Jurkat, Clone E6-1 (cell line): ENCODE measurements at regions not wholly inside any gene's neighbourhood (a gene's known extent, or its start where the extent isn't known, plus 50 kb on each side); places are given as distances from the start of the nearest gene placed in this dataset.
"Not testable (repeated sequence)": the region's sequence is repeated elsewhere in the genome, so short reads cannot be mapped to it uniquely, and the experiment has no call there.

ENCODE experiments used
- DNase-seq: peaks from one replicate; pipeline ENCODE4 v3.0.0-alpha.2; 2011; ENCODE audit warnings: low read depth, low spot score
- H3K4me3 ChIP-seq: 2 replicates; pipeline ENCODE4 v1.5.1; 2011; ENCODE audit warnings: mild to moderate bottlenecking, low read length, control low read depth, moderate library complexity

DNA sequence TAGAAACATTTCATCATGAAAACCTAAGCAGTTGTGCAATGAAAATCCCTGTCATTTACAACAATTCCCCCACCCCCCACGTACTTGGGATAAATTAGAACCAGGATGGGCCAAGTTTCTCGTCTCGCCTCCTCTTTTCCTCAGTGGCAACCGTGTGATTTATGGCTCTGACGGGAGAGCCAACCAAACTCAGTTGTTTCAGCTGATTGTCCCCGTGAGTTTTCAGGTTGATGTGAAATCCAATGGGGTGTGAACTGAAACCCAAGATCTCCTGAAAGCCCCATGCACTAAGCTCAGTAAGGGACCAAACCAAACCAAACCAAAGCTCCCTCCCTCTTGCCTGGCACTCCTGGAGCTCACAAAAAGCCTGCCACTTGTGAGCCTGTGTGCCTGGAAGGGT lies 138.7 kb upstream of the SLC24A2 start:
- H3K4me3 ChIP-seq: no peak overlapping the region
- no peak for DNase-seq

- H3K4me3 ChIP-seq: no peak overlapping the region
- DNase-seq: no peak
These were observed 137.9 kb upstream of the SLC24A2 start for GRCh38 chr9:19926774-19927173.

- peak; percentile 68 for DNase-seq
- peak overlapping the region; percentile 3; the same call in 1 of the 2 replicates for H3K4me3 ChIP-seq
These were observed 137.1 kb upstream of the SLC24A2 start for GRCh38 chr9:19925674-19926503.

DNA sequence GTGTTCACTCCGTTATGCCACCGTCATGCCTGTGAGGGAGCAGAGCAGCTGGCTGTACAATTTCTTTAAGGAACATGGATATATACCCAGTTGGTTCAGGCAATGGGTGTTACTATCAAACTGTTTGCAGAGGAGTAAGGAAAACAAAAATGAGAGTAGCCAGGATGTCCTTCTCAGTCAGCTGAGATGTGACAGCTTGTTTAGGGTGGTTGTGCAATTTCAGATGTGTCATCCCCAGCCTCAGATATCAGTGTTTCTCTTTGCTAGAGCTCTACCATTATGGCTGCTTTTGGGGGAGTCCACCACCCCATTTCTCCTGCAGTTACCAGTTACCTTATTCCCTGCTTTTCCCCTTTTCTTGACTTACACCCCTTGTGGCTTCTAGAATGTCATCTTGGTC lies 135.2 kb upstream of the SLC24A2 start:
- H3K4me3 ChIP-seq: no peak overlapping the region
- DNase-seq: no peak

GRCh38 chr9:19922476-19923118 lies 133.8 kb upstream of the SLC24A2 start:
- DNase-seq: no peak
- H3K4me3 ChIP-seq: no peak overlapping the region

DNA sequence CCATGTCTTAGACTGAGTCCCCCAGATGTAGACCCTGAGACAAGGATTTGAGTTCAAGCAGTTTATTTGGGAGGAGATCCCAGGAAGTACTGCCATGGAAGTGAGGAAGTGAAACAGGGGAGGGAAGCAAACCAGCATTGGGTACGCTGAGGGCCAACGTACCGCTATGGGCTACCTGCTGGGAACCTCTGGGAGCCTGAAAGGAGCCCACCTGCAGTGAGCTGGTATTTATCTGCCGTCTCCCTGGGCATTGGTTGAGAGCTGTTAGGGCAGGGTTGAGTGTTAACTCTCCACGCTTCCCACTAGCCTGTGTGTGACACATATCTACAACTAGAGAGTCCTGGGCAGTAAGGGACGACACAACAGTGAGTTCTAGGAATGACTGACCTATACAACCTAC lies 131.6 kb upstream of the SLC24A2 start:
- no peak for DNase-seq

DNA sequence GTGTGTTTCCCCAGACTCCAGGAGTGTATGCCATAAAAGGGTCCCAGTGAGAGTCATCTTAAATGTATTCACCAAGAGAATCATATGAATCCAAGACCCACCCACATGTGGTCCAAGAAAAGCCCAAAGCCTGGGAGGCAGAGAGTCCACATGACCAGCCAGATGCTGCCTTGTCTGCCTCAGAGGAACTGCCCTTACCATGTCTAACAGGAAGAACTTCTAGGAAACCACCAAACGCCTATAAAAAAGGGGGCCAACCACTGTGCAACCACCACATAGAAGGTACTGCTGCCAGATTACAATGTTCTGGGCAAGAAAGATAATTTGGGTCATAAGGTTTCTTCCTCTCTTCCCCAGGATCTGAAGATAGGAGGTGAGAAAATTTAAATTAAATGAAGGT lies 129.8 kb upstream of the SLC24A2 start:
- H3K4me3 ChIP-seq: no peak overlapping the region
- no peak for DNase-seq

More for the DNA sequence above, 131.6 kb upstream of the SLC24A2 start:
- no peak overlapping the region for H3K4me3 ChIP-seq

DNA sequence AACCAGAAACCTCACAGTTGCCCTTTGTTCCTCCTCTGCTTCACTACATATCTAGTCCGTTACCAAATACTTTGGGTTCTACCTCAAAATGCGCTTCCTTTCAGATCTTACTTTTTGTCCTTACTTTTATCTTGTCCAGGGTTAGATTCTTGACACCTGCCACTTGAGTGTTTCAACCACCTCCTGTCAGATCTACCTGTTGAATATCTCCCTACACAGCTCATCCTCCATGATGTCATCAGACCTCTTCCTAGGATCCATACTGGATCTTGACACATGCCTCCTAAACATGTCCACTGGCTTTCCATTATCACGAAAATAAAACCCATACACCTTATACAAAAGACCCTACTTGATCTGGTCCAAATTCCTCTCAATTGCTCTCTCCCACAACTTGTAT lies 125.2 kb upstream of the SLC24A2 start:
- H3K4me3 ChIP-seq: no peak overlapping the region
- DNase-seq: no peak

GRCh38 chr9:19913151-19913550 lies 124.3 kb upstream of the SLC24A2 start:
- no peak overlapping the region for H3K4me3 ChIP-seq
- DNase-seq: no peak

DNA sequence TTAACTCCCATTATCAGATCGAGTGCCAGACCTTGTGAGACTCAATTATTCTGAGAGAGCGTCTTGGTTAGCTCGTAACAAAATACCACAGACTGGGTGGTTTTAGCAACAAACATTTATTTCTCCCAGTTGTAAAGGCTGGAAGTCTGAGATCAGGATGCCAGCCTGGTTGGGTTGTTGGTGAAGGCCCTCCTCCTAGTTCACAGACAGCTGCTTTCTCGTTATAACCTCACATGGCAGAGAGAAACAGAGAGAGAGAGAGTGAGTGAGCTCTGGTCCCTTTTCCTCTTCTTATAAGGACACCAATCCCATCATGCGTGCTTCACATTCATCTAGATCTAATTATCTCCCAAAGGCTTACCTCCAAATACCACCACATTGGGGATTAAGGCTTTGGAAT lies 114.2 kb upstream of the SLC24A2 start:
- no peak overlapping the region for H3K4me3 ChIP-seq
- no peak for DNase-seq

DNA sequence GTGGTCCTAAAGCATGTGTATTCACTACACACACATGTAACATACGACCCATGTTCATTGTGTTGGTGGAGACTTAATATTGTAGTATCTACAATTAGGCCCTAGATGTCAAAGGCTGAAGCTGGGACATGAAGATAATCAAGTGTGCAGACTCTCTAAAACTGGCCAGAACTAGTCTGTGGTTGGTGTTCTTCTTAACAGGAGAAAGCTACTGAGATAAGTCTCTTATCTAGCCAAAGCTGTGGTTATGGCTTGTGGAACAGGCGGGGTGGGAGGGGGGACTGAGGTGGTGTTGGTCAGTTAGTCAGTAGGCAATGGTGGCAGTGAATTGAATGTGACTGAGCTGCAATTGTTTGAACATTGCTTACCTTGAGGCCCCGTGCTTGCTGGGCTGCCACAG lies 112.7 kb upstream of the SLC24A2 start:
- H3K4me3 ChIP-seq: no peak overlapping the region
- DNase-seq: no peak

GRCh38 chr9:19896161-19896560 lies 107.3 kb upstream of the SLC24A2 start:
- H3K4me3 ChIP-seq: no peak overlapping the region
- no peak for DNase-seq

GRCh38 chr9:19895578-19895977 lies 106.7 kb upstream of the SLC24A2 start:
- DNase-seq, H3K4me3 ChIP-seq: not testable (repeated sequence)

DNA sequence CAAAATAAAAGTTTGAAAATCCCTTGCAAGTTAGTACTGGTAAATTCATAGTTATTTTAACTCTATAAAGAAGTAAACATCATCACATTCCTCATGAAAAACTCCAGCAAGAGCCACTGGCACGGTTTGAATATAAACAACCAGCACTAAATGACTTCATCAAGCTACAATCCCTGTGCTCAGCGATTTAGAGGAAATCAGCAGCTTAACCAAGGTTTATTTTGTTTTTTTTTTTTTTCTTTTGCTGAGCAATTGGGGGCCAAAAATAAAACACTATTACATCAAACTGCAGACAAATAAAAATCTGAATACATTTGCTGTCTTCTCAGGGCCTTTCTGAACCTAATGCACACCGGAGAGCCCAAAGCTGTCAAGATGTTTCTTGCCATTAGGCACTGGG lies 106.2 kb upstream of the SLC24A2 start:
- H3K4me3 ChIP-seq: no peak overlapping the region
- no peak for DNase-seq

DNA sequence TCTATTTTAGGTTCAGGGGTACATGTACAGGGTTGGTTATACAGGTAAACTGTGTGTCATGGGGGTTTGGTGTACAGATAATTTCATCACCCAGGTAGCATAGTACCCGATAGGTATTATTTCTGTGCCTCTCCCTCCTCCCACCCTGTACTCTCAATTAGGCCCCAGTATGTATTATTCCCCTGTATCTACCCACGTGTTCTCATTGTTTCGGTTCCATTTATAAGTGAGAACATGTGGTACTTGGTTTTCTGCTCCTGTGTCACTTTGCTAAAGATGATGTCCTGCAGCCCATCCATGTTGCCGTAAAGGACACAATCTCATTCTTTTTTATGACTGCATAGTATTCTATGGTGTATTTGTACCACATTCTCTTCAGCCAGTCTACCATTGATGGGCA lies 96.8 kb upstream of the SLC24A2 start:
- no peak for DNase-seq
- H3K4me3 ChIP-seq: no peak overlapping the region

- DNase-seq: no peak
- H3K4me3 ChIP-seq: no peak overlapping the region
These were observed 90.2 kb upstream of the SLC24A2 start for GRCh38 chr9:19879062-19879461.

DNA sequence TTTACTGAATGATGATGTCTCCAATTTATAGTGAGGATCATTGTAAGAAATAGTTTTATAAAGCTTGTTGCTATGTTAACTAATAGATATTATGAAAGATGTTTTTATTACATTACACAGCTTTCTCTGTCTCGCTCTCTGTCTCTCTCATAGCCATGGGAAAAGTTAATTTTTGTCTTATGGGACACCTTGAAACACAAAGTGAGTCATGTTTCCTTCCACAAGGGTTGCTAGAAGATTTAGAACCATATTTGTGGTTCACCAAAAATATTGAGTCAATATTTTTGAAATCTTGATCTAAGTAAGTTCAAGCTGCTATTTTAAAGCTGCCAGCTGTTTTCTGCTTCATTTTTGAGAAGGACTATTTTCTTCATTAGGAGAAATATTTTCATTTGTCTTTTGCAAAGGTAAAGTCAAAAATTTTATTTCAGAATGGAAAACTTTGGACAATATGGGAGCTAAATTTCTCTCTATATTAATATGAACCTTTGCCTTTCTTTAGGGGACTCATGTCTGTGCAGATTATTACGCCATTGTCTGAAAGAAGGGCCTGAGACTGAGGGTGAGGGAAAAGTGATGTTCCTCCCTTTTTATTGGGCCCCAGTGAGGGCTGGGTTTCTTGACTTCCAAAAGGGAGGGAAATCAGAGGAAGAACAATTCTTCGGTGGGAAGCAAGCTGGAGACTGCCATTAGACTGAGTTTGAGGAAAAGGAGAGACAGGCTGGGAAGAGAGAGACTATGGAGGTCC lies 87.9 kb upstream of the SLC24A2 start:
- no peak for DNase-seq
- H3K4me3 ChIP-seq: no peak overlapping the region

GRCh38 chr9:19875291-19875920 lies 86.6 kb upstream of the SLC24A2 start:
- DNase-seq: no peak
- H3K4me3 ChIP-seq: no peak overlapping the region

DNA sequence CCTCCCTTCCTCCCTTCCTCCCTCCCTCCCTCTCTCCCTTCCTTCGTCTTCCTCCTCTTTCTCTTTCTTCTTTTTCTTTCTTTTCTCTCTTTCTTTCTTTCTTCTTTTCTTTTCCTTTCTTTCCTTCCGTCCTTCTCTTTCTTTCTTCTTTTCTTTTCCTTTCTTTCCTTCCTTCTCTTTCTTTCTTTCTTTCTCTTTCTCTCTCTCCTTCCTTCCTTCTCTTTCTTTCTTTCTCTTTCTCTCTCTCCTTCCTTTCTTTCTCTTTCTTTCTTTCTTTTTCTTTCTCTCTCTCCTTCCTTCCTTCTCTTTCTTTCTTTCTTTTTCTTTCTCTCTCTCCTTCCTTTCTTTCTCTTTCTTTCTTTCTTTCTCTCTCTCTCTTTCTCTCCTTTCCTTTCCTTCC lies 84.4 kb upstream of the SLC24A2 start:
- not testable (repeated sequence) for H3K4me3 ChIP-seq, DNase-seq

- no peak for DNase-seq
- no peak overlapping the region for H3K4me3 ChIP-seq
These were observed 82.2 kb upstream of the SLC24A2 start for GRCh38 chr9:19870988-19871387.
